Panc1 (cell line): ENCODE measurements at regions not wholly inside any gene's neighbourhood (a gene's known extent, or its start where the extent isn't known, plus 50 kb on each side); places are given as distances from the start of the nearest gene placed in this dataset.

Experiments
- ATAC-seq: fragments of 200-7000 bp; cut with Tn5 transposase; 2 replicates; pipeline ENCODE4 v1.9.1; 2020; ENCODE audit warnings: mild to moderate bottlenecking, moderate library complexity
- BruUV-seq: library from RNA; stranded (reverse); fragments of 400-500 nt; replicated peaks from 2 replicates; lab custom pipeline; 2021; lab: Mats Ljungman, UMichigan
- CTCF ChIA-PET: fragments of 300-600 bp; sonication (Branson Sonifier 250); formaldehyde crosslinking; loops from one replicate; lab custom pipeline; 2022; ENCODE audit warnings: antibody characterized with exemption; lab: Charles Lee
- POLR2A ChIA-PET: fragments of 300-600 bp; sonication (Branson Sonifier 250); formaldehyde crosslinking; loops from one replicate; lab custom pipeline; 2022; ENCODE audit warnings: antibody characterized with exemption; lab: Charles Lee
- DNase-seq: peaks from one replicate; pipeline ENCODE4 v3.0.0-alpha.2; 2010; ENCODE audit warnings: low read depth, low spot score
- H3K27ac ChIP-seq: 2 replicates; pipeline ENCODE4 v1.5.1; 2011; ENCODE audit warnings: mild to moderate bottlenecking, low read length, inconsistent platforms
- H3K27me3 ChIP-seq: fragments of 200-500 bp; sonication (Bioruptor generic); 2 replicates; pipeline ENCODE4 v1.6.0; 2014; ENCODE audit warnings: low read length, inconsistent platforms; ENCODE audit not compliant: control insufficient read depth, insufficient read depth
- H3K36me3 ChIP-seq: fragments of 200-500 bp; sonication (Bioruptor generic); 2 replicates; pipeline ENCODE4 v1.5.1; 2014; ENCODE audit warnings: inconsistent platforms, mild to moderate bottlenecking, low read length, moderate library complexity; ENCODE audit not compliant: control insufficient read depth, insufficient read depth
- H3K4me1 ChIP-seq: 2 replicates; pipeline ENCODE4 v1.5.1; 2011; ENCODE audit warnings: inconsistent platforms, mild to moderate bottlenecking, low read length, moderate library complexity; ENCODE audit not compliant: control insufficient read depth, insufficient read depth
- H3K4me3 ChIP-seq, 2 experiments: 2 replicates each; pipeline ENCODE4 v1.5.1; 2011 to 2012; ENCODE audit warnings: low read depth in 2 of 2, low read length in 2 of 2, mild to moderate bottlenecking in 2 of 2, inconsistent platforms in 1 of 2, moderate library complexity in 1 of 2
- H3K9me3 ChIP-seq: fragments of 200-500 bp; sonication (Bioruptor generic); 2 replicates; pipeline ENCODE4 v1.5.1; 2014; ENCODE audit warnings: low read depth, mild to moderate bottlenecking, inconsistent platforms, low read length, moderate library complexity; ENCODE audit not compliant: control insufficient read depth, insufficient read depth
- POLR2AphosphoS5 ChIP-seq: IDR thresholded peaks from 2 replicates; pipeline ENCODE4 v1.6.1; 2012; ENCODE audit warnings: mild to moderate bottlenecking, low read depth, low read length, moderate library complexity
- SIN3A ChIP-seq: IDR thresholded peaks from 2 replicates; pipeline ENCODE4 v1.6.1; 2012; ENCODE audit warnings: low read depth, mild to moderate bottlenecking, low read length, moderate library complexity, borderline replicate concordance; ENCODE audit not compliant: insufficient read depth
- TCF7L2 ChIP-seq: IDR thresholded peaks from 2 replicates; pipeline ENCODE4 v1.6.1; 2011; ENCODE audit warnings: mild to moderate bottlenecking, low read depth, low read length, inconsistent platforms
- in situ Hi-C: cut with HindIII; loops from 2 replicates; pipeline ENCODE4 v1.10.0; 2016; ENCODE audit warnings: low sequenced_read_pairs, low pct_unique_long_range_greater_than_20kb
- intact Hi-C: fragments of 100-400 bp; cut with micrococcal nuclease; formaldehyde crosslinking; loops from one replicate; pipeline ENCODE4 v1.10.0; 2022; ENCODE audit not compliant: unreplicated experiment
- TF ChIP-seq, protein P1 (sequence below), 2 experiments: IDR thresholded peaks; 2 replicates each; pipeline ENCODE4 v1.6.1; 2011 to 2012; ENCODE audit warnings: low read depth in 2 of 2, control low read depth in 1 of 2, low read length in 1 of 2, mild to moderate bottlenecking in 1 of 2, moderate library complexity in 1 of 2; ENCODE audit not compliant: insufficient read depth in 1 of 2
- TF ChIP-seq, protein P2 (sequence below): fragments of 450-650 bp; IDR thresholded peaks from 2 replicates; pipeline ENCODE4 v1.5.1; 2017; ENCODE audit warnings: mild to moderate bottlenecking

DNA sequence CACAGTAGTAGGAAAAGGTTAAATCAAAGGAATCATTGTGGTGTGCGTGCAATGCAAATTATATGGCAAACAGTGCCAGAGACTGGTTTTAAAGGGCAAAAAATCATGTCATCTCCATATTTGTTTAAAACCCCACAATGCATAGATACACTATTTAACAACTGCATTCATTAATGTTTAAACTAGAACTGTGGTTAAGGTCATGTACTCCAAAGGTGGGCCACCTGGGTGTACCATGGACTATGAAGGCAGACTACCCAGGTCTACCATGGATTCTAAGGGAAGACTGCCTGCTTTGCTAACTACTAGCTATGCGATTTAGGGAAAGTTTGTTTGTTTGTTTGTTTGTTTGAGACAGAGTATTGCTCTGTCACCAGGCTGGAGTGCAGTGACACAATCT is 356.3 kb downstream of the ZEB2 start:
- in situ Hi-C loops (no loop called here), intact Hi-C loops (no loop called here)
- TF ChIP-seq, protein P1, sequence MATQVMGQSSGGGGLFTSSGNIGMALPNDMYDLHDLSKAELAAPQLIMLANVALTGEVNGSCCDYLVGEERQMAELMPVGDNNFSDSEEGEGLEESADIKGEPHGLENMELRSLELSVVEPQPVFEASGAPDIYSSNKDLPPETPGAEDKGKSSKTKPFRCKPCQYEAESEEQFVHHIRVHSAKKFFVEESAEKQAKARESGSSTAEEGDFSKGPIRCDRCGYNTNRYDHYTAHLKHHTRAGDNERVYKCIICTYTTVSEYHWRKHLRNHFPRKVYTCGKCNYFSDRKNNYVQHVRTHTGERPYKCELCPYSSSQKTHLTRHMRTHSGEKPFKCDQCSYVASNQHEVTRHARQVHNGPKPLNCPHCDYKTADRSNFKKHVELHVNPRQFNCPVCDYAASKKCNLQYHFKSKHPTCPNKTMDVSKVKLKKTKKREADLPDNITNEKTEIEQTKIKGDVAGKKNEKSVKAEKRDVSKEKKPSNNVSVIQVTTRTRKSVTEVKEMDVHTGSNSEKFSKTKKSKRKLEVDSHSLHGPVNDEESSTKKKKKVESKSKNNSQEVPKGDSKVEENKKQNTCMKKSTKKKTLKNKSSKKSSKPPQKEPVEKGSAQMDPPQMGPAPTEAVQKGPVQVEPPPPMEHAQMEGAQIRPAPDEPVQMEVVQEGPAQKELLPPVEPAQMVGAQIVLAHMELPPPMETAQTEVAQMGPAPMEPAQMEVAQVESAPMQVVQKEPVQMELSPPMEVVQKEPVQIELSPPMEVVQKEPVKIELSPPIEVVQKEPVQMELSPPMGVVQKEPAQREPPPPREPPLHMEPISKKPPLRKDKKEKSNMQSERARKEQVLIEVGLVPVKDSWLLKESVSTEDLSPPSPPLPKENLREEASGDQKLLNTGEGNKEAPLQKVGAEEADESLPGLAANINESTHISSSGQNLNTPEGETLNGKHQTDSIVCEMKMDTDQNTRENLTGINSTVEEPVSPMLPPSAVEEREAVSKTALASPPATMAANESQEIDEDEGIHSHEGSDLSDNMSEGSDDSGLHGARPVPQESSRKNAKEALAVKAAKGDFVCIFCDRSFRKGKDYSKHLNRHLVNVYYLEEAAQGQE (IDR thresholded peaks at IDR 0.05; ENCODE audit: insufficient read depth in 1 of 2, low read depth in 2 of 2, low read length in 1 of 2), result no peak
- TF ChIP-seq, protein P2, sequence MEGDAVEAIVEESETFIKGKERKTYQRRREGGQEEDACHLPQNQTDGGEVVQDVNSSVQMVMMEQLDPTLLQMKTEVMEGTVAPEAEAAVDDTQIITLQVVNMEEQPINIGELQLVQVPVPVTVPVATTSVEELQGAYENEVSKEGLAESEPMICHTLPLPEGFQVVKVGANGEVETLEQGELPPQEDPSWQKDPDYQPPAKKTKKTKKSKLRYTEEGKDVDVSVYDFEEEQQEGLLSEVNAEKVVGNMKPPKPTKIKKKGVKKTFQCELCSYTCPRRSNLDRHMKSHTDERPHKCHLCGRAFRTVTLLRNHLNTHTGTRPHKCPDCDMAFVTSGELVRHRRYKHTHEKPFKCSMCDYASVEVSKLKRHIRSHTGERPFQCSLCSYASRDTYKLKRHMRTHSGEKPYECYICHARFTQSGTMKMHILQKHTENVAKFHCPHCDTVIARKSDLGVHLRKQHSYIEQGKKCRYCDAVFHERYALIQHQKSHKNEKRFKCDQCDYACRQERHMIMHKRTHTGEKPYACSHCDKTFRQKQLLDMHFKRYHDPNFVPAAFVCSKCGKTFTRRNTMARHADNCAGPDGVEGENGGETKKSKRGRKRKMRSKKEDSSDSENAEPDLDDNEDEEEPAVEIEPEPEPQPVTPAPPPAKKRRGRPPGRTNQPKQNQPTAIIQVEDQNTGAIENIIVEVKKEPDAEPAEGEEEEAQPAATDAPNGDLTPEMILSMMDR, result no peak
- no peak for TF ChIP-seq TCF7L2
- no peak for TF ChIP-seq POLR2AphosphoS5
- no peak for TF ChIP-seq SIN3A
- Histone ChIP-seq H3K4me1 (no peaks in the 10 kb centered on the region), H3K9me3 (no peaks in the 10 kb centered on the region), H3K27me3 (no peaks in the 10 kb centered on the region), H3K4me3 (no peak overlapping the region), H3K27ac (no peak overlapping the region), H3K36me3 (no peaks in the 10 kb centered on the region)
- ChIA-PET POLR2A (no interaction called here), CTCF (no interaction called here)
- no peak for DNase-seq
- no peak for ATAC-seq
- BruUV-seq, result no TSS peak

DNA sequence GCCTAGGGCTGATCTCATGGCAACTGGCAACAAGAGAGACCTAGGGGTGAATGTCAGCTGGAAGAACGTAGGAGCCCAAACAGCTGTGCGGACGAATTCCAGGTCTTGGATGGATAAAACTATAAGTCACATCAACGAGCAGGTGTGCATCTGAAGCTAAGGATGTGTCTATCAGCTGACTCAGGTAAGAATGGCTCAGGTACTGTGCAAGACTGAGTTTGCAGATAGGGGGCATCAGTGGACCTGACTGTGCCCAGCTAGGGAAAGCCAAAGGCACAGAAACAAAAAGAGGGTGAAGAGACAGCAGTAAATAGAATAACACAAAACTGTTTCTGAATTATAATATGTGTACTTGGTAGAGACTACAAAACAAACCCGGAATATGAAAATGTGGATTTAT is 357.3 kb downstream of the ZEB2 start:
- ChIA-PET POLR2A (no interaction called here), CTCF (no interaction called here)
- no peak for TF ChIP-seq POLR2AphosphoS5
- TF ChIP-seq, protein P2, result peak; percentile 53
- Histone ChIP-seq H3K4me1 (no peaks in the 10 kb centered on the region), H3K4me3 (no peak overlapping the region), H3K9me3 (no peaks in the 10 kb centered on the region), H3K36me3 (no peaks in the 10 kb centered on the region), H3K27ac (no peak overlapping the region), H3K27me3 (no peaks in the 10 kb centered on the region)
- in situ Hi-C loops, result no loop called here
- DNase-seq (no peak), ATAC-seq (no peak)
- BruUV-seq, result no TSS peak
- intact Hi-C loops, result no loop called here

DNA sequence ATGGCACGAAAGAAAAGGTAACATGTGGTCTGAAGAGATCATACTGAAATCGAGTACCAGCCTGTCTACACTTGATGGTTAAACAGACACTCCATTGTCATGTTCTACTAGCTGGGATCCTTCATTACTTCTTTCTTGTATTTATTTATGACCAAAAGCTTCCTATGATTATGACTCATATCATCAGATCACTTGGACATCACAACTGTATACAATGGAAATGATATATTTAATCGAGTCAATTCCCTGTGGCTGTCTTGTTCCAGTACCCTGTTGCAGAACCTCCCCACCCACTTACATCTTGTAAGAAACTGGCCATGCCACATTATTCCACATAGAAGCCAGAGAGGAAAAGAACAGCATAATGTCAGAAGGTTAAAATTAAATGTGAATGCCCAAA is 358.9 kb downstream of the ZEB2 start:
- TF ChIP-seq TCF7L2, result no peak
- TF ChIP-seq POLR2AphosphoS5, result no peak
- TF ChIP-seq, protein P2, result no peak
- TF ChIP-seq SIN3A, result no peak
- TF ChIP-seq, protein P1 (IDR thresholded peaks at IDR 0.05; ENCODE audit: insufficient read depth in 1 of 2, low read depth in 2 of 2, low read length in 1 of 2), result no peak
- POLR2A ChIA-PET, result no interaction called here
- Histone ChIP-seq H3K9me3 (no peaks in the 10 kb centered on the region), H3K27ac (no peak overlapping the region), H3K27me3 (no peaks in the 10 kb centered on the region), H3K36me3 (no peaks in the 10 kb centered on the region), H3K4me3 (no peak overlapping the region), H3K4me1 (no peaks in the 10 kb centered on the region)
- no peak for DNase-seq
- intact Hi-C loops (no loop called here), in situ Hi-C loops (no loop called here)
- BruUV-seq, result no TSS peak
- CTCF ChIA-PET, result no interaction called here
- ATAC-seq, result no peak
